MCF 10A (cell line): ENCODE measurements at regions not wholly inside any gene's neighbourhood (a gene's known extent, or its start where the extent isn't known, plus 50 kb on each side); places are given as distances from the start of the nearest gene placed in this dataset.

Experiments used
- BruUV-seq: library from RNA; stranded (reverse); fragments of 400-500 nt; replicated peaks from 2 replicates; lab custom pipeline; 2021; lab: Mats Ljungman, UMichigan
- CTCF ChIA-PET: fragments of 300-600 bp; sonication (Branson Sonifier 250); formaldehyde crosslinking; extraction: SDS; loops from one replicate; lab custom pipeline; 2021; ENCODE audit warnings: antibody characterized with exemption, inconsistent platforms; lab: Yijun Ruan, JAX
- POLR2A ChIA-PET: fragments of 300-600, 350-650 bp; sonication (Branson Sonifier 250); formaldehyde crosslinking; extraction: SDS; loops from one replicate; lab custom pipeline; 2020; ENCODE audit warnings: antibody characterized with exemption, inconsistent platforms; lab: Yijun Ruan, JAX
- DNase-seq: peaks from one replicate; pipeline ENCODE4 v3.0.0-alpha.2; 2018; ENCODE audit not compliant: unreplicated experiment
- H3K27ac Mint-ChIP-seq: one replicate; pipeline ENCODE4 v1.8.0; 2022; ENCODE audit warnings: mild to moderate bottlenecking, low read depth, mixed read lengths; ENCODE audit not compliant: unreplicated experiment
- H3K27me3 Mint-ChIP-seq: one replicate; pipeline ENCODE4 v1.8.0; 2022; ENCODE audit warnings: mixed read lengths; ENCODE audit not compliant: insufficient read depth, unreplicated experiment
- H3K36me3 Mint-ChIP-seq: one replicate; pipeline ENCODE4 v1.8.0; 2022; ENCODE audit warnings: mild to moderate bottlenecking, moderate library complexity, mixed read lengths; ENCODE audit not compliant: insufficient read depth, unreplicated experiment
- H3K4me1 Mint-ChIP-seq: one replicate; pipeline ENCODE4 v1.8.0; 2022; ENCODE audit warnings: mixed read lengths; ENCODE audit not compliant: insufficient read depth, unreplicated experiment
- H3K4me3 Mint-ChIP-seq: one replicate; pipeline ENCODE4 v1.8.0; 2022; ENCODE audit warnings: mild to moderate bottlenecking, moderate library complexity, mixed read lengths; ENCODE audit not compliant: unreplicated experiment
- H3K9me3 Mint-ChIP-seq: one replicate; pipeline ENCODE4 v1.8.0; 2022; ENCODE audit warnings: mixed read lengths; ENCODE audit not compliant: unreplicated experiment
- CTCF ChIP-seq: fragments of 200-600 bp; IDR thresholded peaks from one replicate; pipeline ENCODE4 v1.8.0; 2022; ENCODE audit warnings: antibody characterized with exemption, mild to moderate bottlenecking; ENCODE audit not compliant: unreplicated experiment
- intact Hi-C: fragments of 100-400 bp; cut with micrococcal nuclease; formaldehyde crosslinking; loops from 2 replicates; pipeline ENCODE4 v1.14.1; 2022

- Mint-ChIP-seq H3K27me3 (no peaks in the 10 kb centered on the region), H3K9me3 (peaks cover 7% of the 10 kb centered on the region), H3K27ac (no peak overlapping the region), H3K4me1 (peaks cover 27% of the 10 kb centered on the region), H3K36me3 (no peaks in the 10 kb centered on the region), H3K4me3 (no peak overlapping the region)
- POLR2A ChIA-PET: interaction anchor here (0.6 kb wide), 1 partner anchor 334 kb away, joined by 6 read pairs; no protein-coding TSS in a partner anchor
- intact Hi-C loops: no loop called here
- DNase-seq: peak; percentile 72
- BruUV-seq: no TSS peak
- CTCF ChIA-PET: no interaction called here
- TF ChIP-seq CTCF: no peak
Measured at GRCh38 chr5:125890511-125890931, 532.7 kb upstream of the GRAMD2B start.

GRCh38 chr5:125891061-125891725, 532.0 kb upstream of the GRAMD2B start:
- ChIA-PET CTCF (no interaction called here), POLR2A (interaction anchor here (0.6 kb wide), 1 partner anchor 334 kb away, joined by 6 read pairs; no protein-coding TSS in a partner anchor)
- BruUV-seq: no TSS peak
- Mint-ChIP-seq H3K27ac (no peak overlapping the region), H3K4me3 (no peak overlapping the region), H3K36me3 (no peaks in the 10 kb centered on the region), H3K4me1 (peaks cover 27% of the 10 kb centered on the region), H3K27me3 (no peaks in the 10 kb centered on the region), H3K9me3 (peaks cover 7% of the 10 kb centered on the region)
- intact Hi-C loops: no loop called here
- peak; percentile 19 for DNase-seq
- TF ChIP-seq CTCF: no peak

GRCh38 chr5:125894383-125894782, 528.8 kb upstream of the GRAMD2B start:
- Mint-ChIP-seq H3K27me3 (no peaks in the 10 kb centered on the region), H3K4me3 (no peak overlapping the region), H3K4me1 (peaks cover 27% of the 10 kb centered on the region), H3K27ac (peak overlapping the region; percentile 40), H3K9me3 (peaks cover 7% of the 10 kb centered on the region), H3K36me3 (no peaks in the 10 kb centered on the region)
- peak; percentile 59 for DNase-seq
- no peak for TF ChIP-seq CTCF
- ChIA-PET CTCF (no interaction called here), POLR2A (interaction anchor here (0.5 to 2.0 kb wide), 3 partner anchors 409 to 793 kb away, joined by 3 to 7 read pairs (median 3); no protein-coding TSS in a partner anchor)
- BruUV-seq: no TSS peak
- intact Hi-C loops: no loop called here

- Mint-ChIP-seq H3K27me3 (no peaks in the 10 kb centered on the region), H3K9me3 (peaks cover 7% of the 10 kb centered on the region), H3K36me3 (no peaks in the 10 kb centered on the region), H3K4me3 (no peak overlapping the region), H3K27ac (no peak overlapping the region), H3K4me1 (peaks cover 14% of the 10 kb centered on the region)
- ChIA-PET POLR2A (no interaction called here), CTCF (interaction anchor here (0.8 kb wide), 1 partner anchor 16 kb away, joined by 3 read pairs; no protein-coding TSS in a partner anchor)
- no peak for TF ChIP-seq CTCF
- intact Hi-C loops: no loop called here
- BruUV-seq: no TSS peak
- no peak for DNase-seq
Measured at GRCh38 chr5:125896368-125896767, 526.8 kb upstream of the GRAMD2B start.
